GM12891 (cell line): ENCODE measurements at regions not wholly inside any gene's neighbourhood (a gene's known extent, or its start where the extent isn't known, plus 50 kb on each side); places are given as distances from the start of the nearest gene placed in this dataset.

Source experiments
- PAX5 ChIP-seq: IDR thresholded peaks from 2 replicates; pipeline ENCODE4 v1.6.1; 2011; ENCODE audit warnings: low read length, moderate library complexity, mild to moderate bottlenecking; ENCODE audit not compliant: insufficient read depth, severe bottlenecking
- POLR2A ChIP-seq: IDR thresholded peaks from 2 replicates; pipeline ENCODE4 v1.6.1; 2011; ENCODE audit warnings: low read depth, low read length, control low read depth
- POLR2AphosphoS5 ChIP-seq: IDR thresholded peaks from 2 replicates; pipeline ENCODE4 v1.6.1; 2011; ENCODE audit warnings: low read depth, low read length, control low read depth
- POU2F2 ChIP-seq: IDR thresholded peaks from 2 replicates; pipeline ENCODE4 v1.6.1; 2011; ENCODE audit warnings: low read depth, mild to moderate bottlenecking, control low read depth, low read length, moderate library complexity
- TAF1 ChIP-seq: IDR thresholded peaks from 2 replicates; pipeline ENCODE4 v1.6.1; 2011; ENCODE audit warnings: low read depth, low read length, control low read depth

GRCh38 chrX:137847376-137847775 is 281.4 kb downstream of the ZIC3 start:
- TF ChIP-seq POU2F2: no peak
- TF ChIP-seq POLR2A: no peak
- TF ChIP-seq POLR2AphosphoS5: no peak
- no peak for TF ChIP-seq TAF1
- TF ChIP-seq PAX5: no peak
